Tibial nerve (tissue), 4 donors: ENCODE measurements at regions not wholly inside any gene's neighbourhood (a gene's known extent, or its start where the extent isn't known, plus 50 kb on each side); places are given as distances from the start of the nearest gene placed in this dataset.

Experiments used
- DNase-seq, 2 donors: peaks; one replicate each; pipeline ENCODE4 v3.0.0-alpha.2; 2019; ENCODE audit warnings: low spot score in 2 of 2
- H3K27ac ChIP-seq, 4 donors: fragments of 200-600 bp; sonication (generic) in 3 of 4; one replicate each; pipeline ENCODE4 v1.5.1; 2017 to 2019; ENCODE audit warnings: mild to moderate bottlenecking in 1 of 4
- H3K27me3 ChIP-seq, 2 donors: fragments of 200-600 bp; sonication (generic) in 1 of 2; one replicate each; pipeline versions ENCODE4 v1.5.1 to v1.6.0; 2017 to 2019
- H3K36me3 ChIP-seq, 3 donors: fragments of 200-600 bp; sonication (generic); one replicate each; pipeline ENCODE4 v1.5.1; 2018 to 2019
- H3K4me1 ChIP-seq, 4 donors: fragments of 200-600 bp; sonication (generic) in 3 of 4; one replicate each; pipeline ENCODE4 v1.5.1; 2017 to 2019
- H3K4me3 ChIP-seq, 4 donors: fragments of 200-600 bp; sonication (generic) in 3 of 4; one replicate each; pipeline ENCODE4 v1.5.1; 2017 to 2019; ENCODE audit warnings: mild to moderate bottlenecking in 1 of 4, moderate library complexity in 1 of 4
- H3K9me3 ChIP-seq, 4 donors: fragments of 200-600 bp; sonication (generic) in 3 of 4; one replicate each; pipeline ENCODE4 v1.5.1; 2017 to 2019
- CTCF ChIP-seq, 5 experiments: fragments of 200-600 bp in 3 of 5; fragments of 450-650 bp in 2 of 5; sonication (generic) in 3 of 5; IDR thresholded peaks; one replicate each; pipeline ENCODE4 v1.5.1; 2016 to 2019; ENCODE audit warnings: antibody characterized with exemption in 5 of 5, mild to moderate bottlenecking in 3 of 5, moderate library complexity in 2 of 5
- EP300 ChIP-seq, 2 donors: sonication (generic); formaldehyde crosslinking; IDR thresholded peaks; one replicate each; pipeline ENCODE4 v1.6.1; 2017; ENCODE audit warnings: antibody characterized with exemption in 2 of 2, mild to moderate bottlenecking in 1 of 2
- POLR2A ChIP-seq, 2 donors: fragments of 450-650 bp; IDR thresholded peaks; one replicate each; pipeline ENCODE4 v1.6.1; 2017; ENCODE audit warnings: antibody characterized with exemption in 2 of 2, mild to moderate bottlenecking in 2 of 2, moderate library complexity in 2 of 2
- WGBS, 2 donors: methylation state at CpG; one replicate each; pipeline ENCODE4 v1.1.5; 2018; 5-methylcytosine and 5-hydroxymethylcytosine counted together

DNA sequence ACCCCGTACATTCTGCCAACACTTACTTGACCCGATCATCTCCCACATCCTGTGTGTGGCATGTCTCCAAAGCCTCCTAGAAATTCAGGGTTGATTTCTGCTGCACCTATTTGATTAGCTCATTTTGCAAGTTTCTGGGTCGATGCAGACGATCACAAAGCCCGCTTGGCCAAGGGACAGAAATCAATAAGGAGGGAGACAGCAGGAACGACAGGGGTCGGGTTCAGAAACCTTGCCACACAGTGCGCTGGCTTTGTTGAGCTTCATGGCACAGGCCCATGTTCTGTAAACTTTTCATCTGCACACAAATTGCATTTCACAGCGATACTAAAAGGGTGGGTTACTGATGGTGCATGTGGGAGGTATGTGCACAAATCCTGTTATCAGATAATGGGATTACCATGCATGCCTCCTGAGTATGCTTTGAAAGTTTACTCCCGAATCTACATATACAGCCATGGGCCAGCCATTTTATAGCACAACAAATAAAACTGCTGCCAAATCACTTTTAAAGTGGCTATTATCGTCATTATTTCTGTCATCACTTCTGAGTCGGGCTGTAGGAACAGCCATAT lies 95.9 kb upstream of the ATP11B start:
- WGBS, 2 donors = 55 to 64% methylated on average over 12 of the region's 12 CpGs
- H3K27ac ChIP-seq = no peak overlapping the region
- no peak overlapping the region for H3K4me3 ChIP-seq
- no peaks in the 10 kb centered on the region for H3K4me1 ChIP-seq
- DNase-seq = no peak
- TF ChIP-seq CTCF (IDR thresholded peaks at IDR 0.05) = no peak
- TF ChIP-seq POLR2A (IDR thresholded peaks at IDR 0.05) = no peak
- no peak for TF ChIP-seq EP300 (IDR thresholded peaks at IDR 0.05)
- peaks cover 0 to 2% (median 0%) of the 10 kb centered on the region in 4 donors for H3K9me3 ChIP-seq
- H3K36me3 ChIP-seq = no peaks in the 10 kb centered on the region
- H3K27me3 ChIP-seq = peaks cover 0 to 3% of the 10 kb centered on the region in 2 donors

DNA sequence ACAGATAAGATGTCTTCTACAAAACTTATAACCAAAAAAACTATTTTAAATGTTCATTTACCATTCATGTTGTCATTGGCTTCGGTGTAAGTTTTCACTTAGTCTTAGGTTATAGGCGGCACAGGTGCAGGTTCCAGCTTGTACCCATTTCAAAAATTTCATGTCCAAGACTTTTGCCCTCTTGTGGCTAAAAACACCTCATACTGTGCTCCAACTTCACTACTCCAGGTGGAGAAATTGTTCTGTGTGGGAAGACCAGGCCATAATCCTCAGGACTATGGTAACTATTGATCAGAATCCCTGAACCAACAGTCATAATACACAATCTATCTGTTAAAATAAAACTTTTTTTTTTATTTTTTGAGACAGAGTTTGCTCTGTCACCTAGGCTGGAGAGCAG lies 95.2 kb upstream of the ATP11B start:
- WGBS, 2 donors = 98 to 100% methylated on average over 2 of the region's 2 CpGs
- H3K4me1 ChIP-seq = no peaks in the 10 kb centered on the region
- H3K9me3 ChIP-seq = peaks cover 0 to 2% (median 0%) of the 10 kb centered on the region in 4 donors

DNA sequence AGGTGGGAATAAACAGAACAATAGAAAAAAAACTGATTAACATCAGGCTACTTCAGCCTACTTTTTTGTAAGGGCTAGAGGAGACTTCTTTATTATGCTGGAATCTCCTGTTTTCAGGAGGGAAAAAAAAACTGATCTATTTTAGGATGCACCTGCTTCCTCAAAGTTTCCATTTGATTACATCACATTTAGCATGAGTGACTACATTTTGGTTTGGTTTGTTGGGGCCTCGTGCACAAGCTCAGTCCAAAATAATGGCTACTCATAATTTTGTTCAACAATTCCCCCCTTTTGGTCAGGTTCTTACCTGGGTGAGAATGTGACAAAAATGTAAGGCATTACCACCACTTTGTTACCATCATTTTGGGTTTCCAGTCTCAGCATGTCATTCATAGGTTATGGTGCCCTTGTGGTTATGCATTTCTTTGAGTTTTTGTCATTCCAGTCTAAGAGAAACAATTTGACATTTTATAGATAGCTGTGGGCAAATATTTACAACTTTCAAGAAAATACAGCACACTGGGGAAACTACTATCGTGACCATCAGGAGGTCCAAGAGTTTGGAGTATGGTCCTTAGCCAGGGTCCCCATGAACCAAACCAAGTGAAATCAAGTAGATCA lies 93.6 kb upstream of the ATP11B start:
- no peak for DNase-seq
- H3K36me3 ChIP-seq = no peaks in the 10 kb centered on the region
- WGBS, 2 donors = 78 to 84% methylated on average over 2 of the region's 2 CpGs
- H3K27me3 ChIP-seq = no peaks in the 10 kb centered on the region
- H3K27ac ChIP-seq = no peak overlapping the region
- no peak overlapping the region for H3K4me3 ChIP-seq
- no peaks in the 10 kb centered on the region for H3K4me1 ChIP-seq
- H3K9me3 ChIP-seq = peaks cover 0 to 2% (median 0%) of the 10 kb centered on the region in 4 donors
- TF ChIP-seq EP300 (IDR thresholded peaks at IDR 0.05) (no peak), CTCF (IDR thresholded peaks at IDR 0.05) (no peak), POLR2A (IDR thresholded peaks at IDR 0.05) (no peak)

More for the DNA sequence above, 95.2 kb upstream of the ATP11B start:
- no peak overlapping the region for H3K27ac ChIP-seq
- H3K36me3 ChIP-seq = no peaks in the 10 kb centered on the region
- DNase-seq = no peak
- no peak overlapping the region for H3K4me3 ChIP-seq
- H3K27me3 ChIP-seq = no peaks in the 10 kb centered on the region
- no peak for TF ChIP-seq EP300 (IDR thresholded peaks at IDR 0.05)

GRCh38 chr3:182702216-182702615 lies 91.1 kb upstream of the ATP11B start:
- no peak overlapping the region for H3K4me3 ChIP-seq
- no peaks in the 10 kb centered on the region for H3K27me3 ChIP-seq
- H3K36me3 ChIP-seq = no peaks in the 10 kb centered on the region
- H3K9me3 ChIP-seq = peaks cover 0 to 2% (median 0%) of the 10 kb centered on the region in 4 donors
- WGBS, 2 donors = 39 to 48% methylated on average over 1 of the region's 1 CpG
- no peak overlapping the region for H3K27ac ChIP-seq
- DNase-seq = no peak
- H3K4me1 ChIP-seq = no peaks in the 10 kb centered on the region
- TF ChIP-seq CTCF (IDR thresholded peaks at IDR 0.05) (no peak), POLR2A (IDR thresholded peaks at IDR 0.05) (no peak), EP300 (IDR thresholded peaks at IDR 0.05) (no peak)

DNA sequence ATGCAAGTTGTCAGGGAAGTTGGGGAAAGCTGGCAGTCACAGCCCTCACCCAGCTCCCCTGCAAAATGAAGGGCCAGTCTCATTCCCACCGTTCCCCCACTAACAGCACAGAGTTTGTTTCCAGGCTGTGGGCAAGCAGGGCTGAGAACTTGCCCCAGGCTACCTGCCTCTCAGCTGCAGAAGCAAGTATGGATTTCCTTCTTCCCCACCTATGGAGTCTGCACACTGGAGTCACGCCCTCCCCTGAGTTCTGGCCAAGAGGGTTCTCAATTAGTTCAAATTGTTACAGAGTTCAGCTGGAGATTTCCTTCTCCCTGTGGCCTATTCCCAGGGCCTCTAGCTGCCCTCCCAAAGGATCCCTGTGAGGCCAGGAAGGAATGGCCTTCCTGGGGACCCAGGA lies 90.1 kb upstream of the ATP11B start:
- no peak overlapping the region for H3K27ac ChIP-seq
- H3K4me3 ChIP-seq = no peak overlapping the region
- TF ChIP-seq CTCF (IDR thresholded peaks at IDR 0.05) (no peak), EP300 (IDR thresholded peaks at IDR 0.05) (no peak), POLR2A (IDR thresholded peaks at IDR 0.05) (no peak)
- H3K9me3 ChIP-seq = peaks cover 0 to 2% (median 0%) of the 10 kb centered on the region in 4 donors
- H3K4me1 ChIP-seq = no peaks in the 10 kb centered on the region
- 69 to 71% methylated on average over 2 of the region's 2 CpGs for WGBS, 2 donors
- DNase-seq = no peak
- H3K36me3 ChIP-seq = no peaks in the 10 kb centered on the region
- H3K27me3 ChIP-seq = no peaks in the 10 kb centered on the region
